HepG2 (cell line): ENCODE measurements at regions not wholly inside any gene's neighbourhood (a gene's known extent, or its start where the extent isn't known, plus 50 kb on each side); places are given as distances from the start of the nearest gene placed in this dataset.

Source experiments
- ATAC-seq: fragments of 200-7000 bp; cut with Tn5 transposase; 3 replicates; pipeline ENCODE4 v1.9.1; 2020; ENCODE audit warnings: mild to moderate bottlenecking, moderate library complexity
- BruUV-seq: library from RNA; stranded (reverse); fragments of 400-500 nt; replicated peaks from 2 replicates; lab custom pipeline; 2021; lab: Mats Ljungman, UMichigan
- CTCF ChIA-PET: fragments of 300-600 bp; formaldehyde crosslinking; extraction: SDS; loops from one replicate; lab custom pipeline; 2021; ENCODE audit warnings: low total read pairs, inconsistent platforms, low intra/inter-chr PET ratio; lab: Yijun Ruan, JAX
- POLR2A ChIA-PET: fragments of 350-600 bp; sonication (Branson Sonifier 250); formaldehyde crosslinking; loops from one replicate; lab custom pipeline; 2020; ENCODE audit warnings: antibody characterized with exemption, inconsistent platforms; lab: Yijun Ruan, JAX
- DNase-seq: peaks from one replicate; pipeline ENCODE4 v3.0.0-alpha.2; 2015; ENCODE audit warnings: low spot score
- FAIRE-seq: peaks from 3 replicates; lab custom pipeline; 2011; peaks lifted over from hg19 to GRCh38; lab: Jason Lieb, UNC
- H2AFZ ChIP-seq: one replicate; pipeline ENCODE4 v1.6.1; 2011; ENCODE audit warnings: low read length, inconsistent platforms
- H3K27ac ChIP-seq: fragments of 300-600 bp; 3 replicates; pipeline ENCODE4 v1.8.0; 2011; ENCODE audit warnings: mixed run types, mild to moderate bottlenecking, mixed read lengths, low read length, inconsistent platforms; ENCODE audit not compliant: insufficient read depth; ENCODE audit errors: extremely low read length
- H3K27me3 ChIP-seq, 2 experiments: fragments of 200-600 bp in 1 of 2; 2 replicates in 1 of 2; 3 replicates in 1 of 2; pipeline versions ENCODE4 v1.6.0 to v1.8.0; 2011; ENCODE audit warnings: low read length in 2 of 2, mild to moderate bottlenecking in 2 of 2, moderate library complexity in 2 of 2, inconsistent platforms in 1 of 2; ENCODE audit not compliant: insufficient read depth in 2 of 2, control insufficient read depth in 1 of 2
- H3K36me3 ChIP-seq, 2 experiments: fragments of 200-600 bp in 1 of 2; replicated peaks in 1 of 2; 2 replicates in 1 of 2; 3 replicates in 1 of 2; pipeline versions ENCODE4 v1.5.1 to v1.8.0; 2011; ENCODE audit warnings: low read length in 2 of 2, inconsistent platforms in 1 of 2; ENCODE audit not compliant: insufficient read depth in 2 of 2, control insufficient read depth in 1 of 2
- H3K4me1 ChIP-seq: 2 replicates; pipeline ENCODE4 v1.5.1; 2012; ENCODE audit warnings: low read length, inconsistent platforms; ENCODE audit not compliant: insufficient read depth
- H3K4me2 ChIP-seq: 2 replicates; pipeline ENCODE4 v1.6.0; 2011; ENCODE audit warnings: low read depth, low read length, inconsistent platforms
- H3K4me3 ChIP-seq, 3 experiments: fragments of 200-600 bp in 1 of 3; sonication (generic), shearing (Covaris generic) in 1 of 3; replicated peaks in 1 of 3; 2 replicates each; pipeline ENCODE4 v1.5.1; 2011 to 2016; ENCODE audit warnings: low read length in 3 of 3, inconsistent platforms in 2 of 3, low read depth in 2 of 3, mild to moderate bottlenecking in 2 of 3, control low read depth in 1 of 3, mixed read lengths in 1 of 3; ENCODE audit not compliant: insufficient read depth in 1 of 3
- H3K79me2 ChIP-seq: one replicate; pipeline ENCODE4 v1.6.1; 2011; ENCODE audit warnings: low read length, inconsistent platforms; ENCODE audit not compliant: insufficient read depth
- H3K9ac ChIP-seq: 2 replicates; pipeline ENCODE4 v1.6.0; 2011; ENCODE audit warnings: mild to moderate bottlenecking, low read depth, low read length, inconsistent platforms; ENCODE audit not compliant: insufficient read depth
- H3K9me3 ChIP-seq: 2 replicates; pipeline ENCODE4 v1.5.1; 2012; ENCODE audit warnings: mild to moderate bottlenecking, low read length
- H4K20me1 ChIP-seq: 2 replicates; pipeline ENCODE4 v1.6.0; 2011; ENCODE audit warnings: inconsistent platforms, mild to moderate bottlenecking, low read length, moderate library complexity; ENCODE audit not compliant: insufficient read depth
- GATAD1 ChIP-seq: IDR thresholded peaks from 2 replicates; pipeline ENCODE4 v1.6.1; 2016; ENCODE audit warnings: missing genetic modification reagents, missing compliant biosample characterization
- HES4 ChIP-seq: sonication (generic); formaldehyde crosslinking; IDR thresholded peaks from 2 replicates; pipeline ENCODE4 v1.9.0; 2021; ENCODE audit warnings: mild to moderate bottlenecking, missing genetic modification reagents, borderline replicate concordance
- JUND ChIP-seq: sonication (generic); formaldehyde crosslinking; IDR thresholded peaks from 2 replicates; pipeline ENCODE4 v1.8.0; 2022; ENCODE audit warnings: mild to moderate bottlenecking, missing genetic modification reagents
- MED13 ChIP-seq: sonication (generic); formaldehyde crosslinking; IDR thresholded peaks from 2 replicates; pipeline ENCODE4 v1.5.0; 2020; ENCODE audit warnings: missing genetic modification reagents
- MIER2 ChIP-seq: IDR thresholded peaks from 2 replicates; pipeline ENCODE4 v1.6.1; 2016; ENCODE audit warnings: missing biosample characterization, missing genetic modification reagents
- SAFB2 ChIP-seq: sonication (generic); formaldehyde crosslinking; IDR thresholded peaks from 2 replicates; pipeline ENCODE4 v1.5.1; 2020; ENCODE audit warnings: missing genetic modification reagents, low read depth, mild to moderate bottlenecking, borderline replicate concordance
- SALL1 ChIP-seq: sonication (generic); formaldehyde crosslinking; IDR thresholded peaks from 2 replicates; pipeline ENCODE4 v1.8.0; 2022; ENCODE audit warnings: mild to moderate bottlenecking, missing genetic modification reagents
- SP1 ChIP-seq, 2 experiments: fragments of 450-650 bp in 1 of 2; sonication (generic) in 1 of 2; formaldehyde crosslinking in 1 of 2; IDR thresholded peaks; 2 replicates each; pipeline versions ENCODE4 v1.4.0 to v1.6.1; 2016 to 2020; ENCODE audit warnings: missing genetic modification reagents in 1 of 2
- TARDBP ChIP-seq: sonication (generic); formaldehyde crosslinking; IDR thresholded peaks from 2 replicates; pipeline ENCODE4 v1.8.0; 2022; ENCODE audit warnings: mild to moderate bottlenecking, missing genetic modification reagents
- ZNF251 ChIP-seq: sonication (generic); formaldehyde crosslinking; IDR thresholded peaks from 2 replicates; pipeline ENCODE4 v1.9.0; 2021; ENCODE audit warnings: mild to moderate bottlenecking, missing genetic modification reagents
- ZNF354B ChIP-seq: sonication (generic); formaldehyde crosslinking; IDR thresholded peaks from 2 replicates; pipeline ENCODE4 v1.8.0; 2022; ENCODE audit warnings: mild to moderate bottlenecking, missing genetic modification reagents
- ZNF430 ChIP-seq: sonication (generic); formaldehyde crosslinking; IDR thresholded peaks from 2 replicates; pipeline ENCODE4 v1.9.0; 2021; ENCODE audit warnings: mild to moderate bottlenecking, missing genetic modification reagents
- ZNF451 ChIP-seq: sonication (generic); formaldehyde crosslinking; IDR thresholded peaks from 2 replicates; pipeline ENCODE4 v1.5.0; 2020; ENCODE audit warnings: mild to moderate bottlenecking, missing genetic modification reagents
- ZNF878 ChIP-seq: sonication (generic); formaldehyde crosslinking; IDR thresholded peaks from 2 replicates; pipeline ENCODE4 v1.8.1; 2023; ENCODE audit warnings: mild to moderate bottlenecking, missing genetic modification reagents, moderate library complexity
- WGBS: methylation state at CpG from one replicate; pipeline ENCODE4 v1.1.6; 2017; ENCODE audit warnings: low lambda C conversion rate; 5-methylcytosine and 5-hydroxymethylcytosine counted together
- in situ Hi-C: cut with HindIII; loops from 2 replicates; pipeline ENCODE4 v1.10.0; 2017; ENCODE audit warnings: low pct_unique_long_range_greater_than_20kb; ENCODE audit not compliant: extremely low pct_ligation_motif_present
- intact Hi-C: fragments of 100-400 bp; cut with micrococcal nuclease; formaldehyde crosslinking; loops from one replicate; pipeline ENCODE4 v1.10.0; 2022; ENCODE audit not compliant: unreplicated experiment
- TF ChIP-seq, protein P1 (sequence below): sonication (generic); formaldehyde crosslinking; IDR thresholded peaks from 2 replicates; pipeline ENCODE4 v1.5.1; 2020; ENCODE audit warnings: mild to moderate bottlenecking, moderate library complexity, missing genetic modification reagents
- TF ChIP-seq, protein P2 (sequence below): IDR thresholded peaks from 2 replicates; pipeline ENCODE4 v1.4.0; 2020; ENCODE audit warnings: mild to moderate bottlenecking, missing genetic modification reagents

DNA sequence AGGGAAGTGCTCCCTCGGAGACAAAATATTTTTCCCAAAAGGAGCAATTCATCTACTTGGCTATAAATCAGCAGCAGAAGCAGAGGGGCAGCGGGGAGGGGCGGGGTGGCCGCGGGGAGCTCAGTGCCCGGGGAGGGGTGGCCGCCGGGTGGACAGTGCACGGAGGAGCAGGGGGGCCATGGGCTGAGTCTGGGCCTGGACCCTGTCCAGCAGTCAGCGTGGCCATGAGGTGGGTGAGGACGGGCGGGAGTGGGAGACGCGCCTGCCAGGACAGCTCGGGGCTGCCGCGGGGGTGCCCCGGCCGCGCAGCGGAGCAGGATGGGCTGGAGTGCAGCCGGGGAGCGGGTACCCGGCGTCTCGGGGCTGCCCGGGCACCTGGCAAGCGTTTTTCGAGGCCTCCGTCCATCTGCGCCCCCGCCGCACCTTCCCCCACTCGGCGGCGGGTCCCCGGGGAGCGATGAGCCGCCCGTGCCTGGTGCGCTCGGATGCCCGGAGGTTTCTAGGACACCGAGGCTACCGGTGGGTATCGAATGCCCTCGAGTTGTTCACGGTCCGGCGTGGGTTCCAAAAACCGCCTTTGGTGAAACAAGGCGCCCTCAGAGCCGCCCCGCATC is 229.5 kb downstream of the THBS2 start:
- Histone ChIP-seq H4K20me1 (no peaks in the 10 kb centered on the region), H3K9me3 (peaks cover 10% of the 10 kb centered on the region; the same call in 1 of the 2 replicates), H3K4me3 (no peak overlapping the region), H3K36me3 (no peaks in the 10 kb centered on the region), H2AFZ (no peak overlapping the region), H3K27me3 (peaks cover 1 to 11% of the 10 kb centered on the region in 2 experiments; a peak in 2 of 5 replicates), H3K9ac (no peak overlapping the region), H3K4me2 (no peak overlapping the region), H3K4me1 (no peaks in the 10 kb centered on the region), H3K27ac (no peak overlapping the region), H3K79me2 (no peaks in the 10 kb centered on the region)
- intact Hi-C loops (no loop called here), in situ Hi-C loops (no loop called here)
- ChIA-PET CTCF (no interaction called here), POLR2A (no interaction called here)
- no TSS peak for BruUV-seq
- ATAC-seq (no peak), FAIRE-seq (no peak), DNase-seq (no peak)
- TF ChIP-seq JUND (CRISPR knock-in tag) (no peak), TARDBP (CRISPR knock-in tag) (no peak), ZNF430 (CRISPR knock-in tag) (no peak), ZNF251 (CRISPR knock-in tag) (no peak), ZNF354B (CRISPR knock-in tag) (no peak), HES4 (CRISPR knock-in tag) (no peak), SAFB2 (CRISPR knock-in tag) (no peak), MIER2 (CRISPR knock-in tag) (no peak), ZNF878 (no peak), SP1 (IDR thresholded peaks at IDR 0.05) (no peak), SP1 (CRISPR knock-in tag; IDR thresholded peaks at IDR 0.05) (no peak), MED13 (no peak), GATAD1 (CRISPR knock-in tag) (no peak), SALL1 (CRISPR knock-in tag) (no peak), ZNF451 (CRISPR knock-in tag) (no peak)
- TF ChIP-seq, protein P1, sequence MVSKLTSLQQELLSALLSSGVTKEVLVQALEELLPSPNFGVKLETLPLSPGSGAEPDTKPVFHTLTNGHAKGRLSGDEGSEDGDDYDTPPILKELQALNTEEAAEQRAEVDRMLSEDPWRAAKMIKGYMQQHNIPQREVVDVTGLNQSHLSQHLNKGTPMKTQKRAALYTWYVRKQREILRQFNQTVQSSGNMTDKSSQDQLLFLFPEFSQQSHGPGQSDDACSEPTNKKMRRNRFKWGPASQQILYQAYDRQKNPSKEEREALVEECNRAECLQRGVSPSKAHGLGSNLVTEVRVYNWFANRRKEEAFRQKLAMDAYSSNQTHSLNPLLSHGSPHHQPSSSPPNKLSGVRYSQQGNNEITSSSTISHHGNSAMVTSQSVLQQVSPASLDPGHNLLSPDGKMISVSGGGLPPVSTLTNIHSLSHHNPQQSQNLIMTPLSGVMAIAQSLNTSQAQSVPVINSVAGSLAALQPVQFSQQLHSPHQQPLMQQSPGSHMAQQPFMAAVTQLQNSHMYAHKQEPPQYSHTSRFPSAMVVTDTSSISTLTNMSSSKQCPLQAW (CRISPR knock-in tag), result no peak
- TF ChIP-seq, protein P2, sequence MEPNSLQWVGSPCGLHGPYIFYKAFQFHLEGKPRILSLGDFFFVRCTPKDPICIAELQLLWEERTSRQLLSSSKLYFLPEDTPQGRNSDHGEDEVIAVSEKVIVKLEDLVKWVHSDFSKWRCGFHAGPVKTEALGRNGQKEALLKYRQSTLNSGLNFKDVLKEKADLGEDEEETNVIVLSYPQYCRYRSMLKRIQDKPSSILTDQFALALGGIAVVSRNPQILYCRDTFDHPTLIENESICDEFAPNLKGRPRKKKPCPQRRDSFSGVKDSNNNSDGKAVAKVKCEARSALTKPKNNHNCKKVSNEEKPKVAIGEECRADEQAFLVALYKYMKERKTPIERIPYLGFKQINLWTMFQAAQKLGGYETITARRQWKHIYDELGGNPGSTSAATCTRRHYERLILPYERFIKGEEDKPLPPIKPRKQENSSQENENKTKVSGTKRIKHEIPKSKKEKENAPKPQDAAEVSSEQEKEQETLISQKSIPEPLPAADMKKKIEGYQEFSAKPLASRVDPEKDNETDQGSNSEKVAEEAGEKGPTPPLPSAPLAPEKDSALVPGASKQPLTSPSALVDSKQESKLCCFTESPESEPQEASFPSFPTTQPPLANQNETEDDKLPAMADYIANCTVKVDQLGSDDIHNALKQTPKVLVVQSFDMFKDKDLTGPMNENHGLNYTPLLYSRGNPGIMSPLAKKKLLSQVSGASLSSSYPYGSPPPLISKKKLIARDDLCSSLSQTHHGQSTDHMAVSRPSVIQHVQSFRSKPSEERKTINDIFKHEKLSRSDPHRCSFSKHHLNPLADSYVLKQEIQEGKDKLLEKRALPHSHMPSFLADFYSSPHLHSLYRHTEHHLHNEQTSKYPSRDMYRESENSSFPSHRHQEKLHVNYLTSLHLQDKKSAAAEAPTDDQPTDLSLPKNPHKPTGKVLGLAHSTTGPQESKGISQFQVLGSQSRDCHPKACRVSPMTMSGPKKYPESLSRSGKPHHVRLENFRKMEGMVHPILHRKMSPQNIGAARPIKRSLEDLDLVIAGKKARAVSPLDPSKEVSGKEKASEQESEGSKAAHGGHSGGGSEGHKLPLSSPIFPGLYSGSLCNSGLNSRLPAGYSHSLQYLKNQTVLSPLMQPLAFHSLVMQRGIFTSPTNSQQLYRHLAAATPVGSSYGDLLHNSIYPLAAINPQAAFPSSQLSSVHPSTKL (CRISPR knock-in tag), result no peak
- WGBS, result 71% methylated on average over 38 of the region's 54 CpGs
